Activated CD8-positive, alpha-beta memory T cell treated with anti-CD3 and anti-CD28 coated beads for 36 hours (primary cell): ENCODE measurements at regions not wholly inside any gene's neighbourhood (a gene's known extent, or its start where the extent isn't known, plus 50 kb on each side); places are given as distances from the start of the nearest gene placed in this dataset.

ENCODE experiments used
- CTCF ChIA-PET: fragments of 350-600 bp; sonication (Branson Sonifier 250); formaldehyde crosslinking; loops from one replicate; lab custom pipeline; 2021; ENCODE audit warnings: antibody characterized with exemption; lab: Charles Lee
- POLR2A ChIA-PET: fragments of 350-600 bp; sonication (Branson Sonifier 250); formaldehyde crosslinking; loops from one replicate; lab custom pipeline; 2021; ENCODE audit warnings: antibody characterized with exemption; lab: Charles Lee

GRCh38 chr12:124177276-124177950 lies 117.5 kb upstream of the RFLNA start:
- ChIA-PET POLR2A (no interaction called here), CTCF (no interaction called here)

- ChIA-PET CTCF (no interaction called here), POLR2A (no interaction called here)
Measured at GRCh38 chr12:124177951-124178316, 117.0 kb upstream of the RFLNA start.

GRCh38 chr12:124179936-124180607 lies 114.8 kb upstream of the RFLNA start:
- CTCF ChIA-PET, result no interaction called here
- POLR2A ChIA-PET, result no interaction called here

- ChIA-PET POLR2A (no interaction called here), CTCF (no interaction called here)
Measured at GRCh38 chr12:124183172-124183571, 111.7 kb upstream of the RFLNA start.

- ChIA-PET POLR2A (no interaction called here), CTCF (no interaction called here)
Measured at GRCh38 chr12:124184456-124184855, 110.4 kb upstream of the RFLNA start.

- CTCF ChIA-PET, result no interaction called here
Measured at GRCh38 chr12:124185971-124186686, 108.8 kb upstream of the RFLNA start.

GRCh38 chr12:124188084-124188483 lies 106.8 kb upstream of the RFLNA start:
- CTCF ChIA-PET, result no interaction called here
- POLR2A ChIA-PET, result no interaction called here

More at GRCh38 chr12:124185971-124186686, 108.8 kb upstream of the RFLNA start:
- POLR2A ChIA-PET, result no interaction called here

- CTCF ChIA-PET, result no interaction called here
- POLR2A ChIA-PET, result no interaction called here
Measured at GRCh38 chr12:124188561-124189405, 106.1 kb upstream of the RFLNA start.

GRCh38 chr12:124190312-124191023 lies 104.4 kb upstream of the RFLNA start:
- ChIA-PET POLR2A (no interaction called here), CTCF (no interaction called here)

- ChIA-PET CTCF (no interaction called here), POLR2A (no interaction called here)
Measured at GRCh38 chr12:124191024-124191359, 103.9 kb upstream of the RFLNA start.

GRCh38 chr12:124191966-124192365 lies 102.9 kb upstream of the RFLNA start:
- POLR2A ChIA-PET, result no interaction called here
- CTCF ChIA-PET, result no interaction called here

GRCh38 chr12:124194264-124194892 lies 100.5 kb upstream of the RFLNA start:
- ChIA-PET POLR2A (no interaction called here), CTCF (no interaction called here)

GRCh38 chr12:124194893-124195566 lies 99.9 kb upstream of the RFLNA start:
- POLR2A ChIA-PET, result no interaction called here
- CTCF ChIA-PET, result no interaction called here

- POLR2A ChIA-PET, result no interaction called here
- CTCF ChIA-PET, result no interaction called here
Measured at GRCh38 chr12:124195567-124195942, 99.3 kb upstream of the RFLNA start.

GRCh38 chr12:124196236-124196635 lies 98.7 kb upstream of the RFLNA start:
- ChIA-PET POLR2A (no interaction called here), CTCF (no interaction called here)

GRCh38 chr12:124201248-124201647 lies 93.6 kb upstream of the RFLNA start:
- POLR2A ChIA-PET, result interaction anchor here (0.6 kb wide), 1 partner anchor 156 kb away, joined by 3 read pairs; no protein-coding TSS in a partner anchor
- CTCF ChIA-PET, result no interaction called here

- ChIA-PET CTCF (no interaction called here), POLR2A (no interaction called here)
Measured at GRCh38 chr12:124203176-124203575, 91.7 kb upstream of the RFLNA start.

- ChIA-PET POLR2A (no interaction called here), CTCF (no interaction called here)
Measured at GRCh38 chr12:124205405-124205804, 89.5 kb upstream of the RFLNA start.
